ENCODE measurements at regions not wholly inside any gene's neighbourhood (a gene's known extent, or its start where the extent isn't known, plus 50 kb on each side); places are given as distances from the start of the nearest gene placed in this dataset.

- Histone ChIP-seq H3K4me1 (ENCODE audit: control insufficient read depth in 1 of 2, insufficient read depth in 2 of 2, low read depth in 1 of 2, low read length in 1 of 2) (no peaks in the 10 kb centered on the region; a peak in 1 of 4 replicates), H3K27ac (ENCODE audit: low read depth in 2 of 2, low read length in 1 of 2) (no peak overlapping the region), H3K9me2 (no peaks in the 10 kb centered on the region), H3K79me2 (ENCODE audit: insufficient read depth) (no peaks in the 10 kb centered on the region), H3K4me2 (no peak overlapping the region), H3K9ac (no peak overlapping the region), H3K27me3 (ENCODE audit: insufficient read depth) (no peaks in the 10 kb centered on the region), H3K36me3 (replicated peaks in 1 of 2; ENCODE audit: control insufficient read depth in 1 of 2, insufficient read depth in 2 of 2, low read length in 1 of 2) (no peaks in the 10 kb centered on the region), H4K20me1 (ENCODE audit: insufficient read depth) (no peaks in the 10 kb centered on the region), H2AFZ (ENCODE audit: low read depth) (no peak overlapping the region), H3K4me3 (ENCODE audit: low read depth in 2 of 2, low read length in 1 of 2) (no peak overlapping the region), H3K9me3 (no peaks in the 10 kb centered on the region), H3F3A (replicated peaks; ENCODE audit: insufficient read depth) (no peaks in the 10 kb centered on the region)
- CTCF ChIA-PET, result interaction anchor here (1.2 kb wide), 1 partner anchor 10 kb away, joined by 3 read pairs; no protein-coding TSS in a partner anchor
- TF ChIP-seq GATA2 (CRISPR knock-in tag; IDR thresholded peaks at IDR 0.05) (no peak), RCOR1 (IDR thresholded peaks at IDR 0.05; ENCODE audit: low read length) (no peak), ZBTB33 (IDR thresholded peaks at IDR 0.05; ENCODE audit: borderline replicate concordance, low read depth) (no peak), EP300 (IDR thresholded peaks at IDR 0.05; ENCODE audit: borderline replicate concordance in 1 of 2, low read depth in 1 of 2, low read length in 1 of 2) (no peak), SMC3 (IDR thresholded peaks at IDR 0.05; ENCODE audit: low read depth, low read length) (no peak), RAD21 (IDR thresholded peaks at IDR 0.05; ENCODE audit: low read length) (no peak), CHD2 (IDR thresholded peaks at IDR 0.05; ENCODE audit: low read length, partially characterized antibody) (no peak), SIN3A (IDR thresholded peaks at IDR 0.05; ENCODE audit: borderline replicate concordance, low read depth, low read length) (no peak), ELF1 (IDR thresholded peaks at IDR 0.05) (no peak), REST (IDR thresholded peaks at IDR 0.05; ENCODE audit: low read depth, low read length) (no peak), USF2 (IDR thresholded peaks at IDR 0.05; ENCODE audit: borderline replicate concordance, low read depth, low read length) (no peak), IRF3 (IDR thresholded peaks at IDR 0.05; ENCODE audit: low read depth, low read length) (no peak), MXI1 (IDR thresholded peaks at IDR 0.05; ENCODE audit: low read depth, low read length) (no peak), MEF2A (IDR thresholded peaks at IDR 0.05; ENCODE audit: borderline replicate concordance, low read depth) (no peak), FOXJ3 (CRISPR knock-in tag; IDR thresholded peaks at IDR 0.05) (no peak), MAX (IDR thresholded peaks at IDR 0.05; ENCODE audit: low read depth) (no peak)
- WGBS (ENCODE audit: low lambda C conversion rate), result 57% methylated on average over 7 of the region's 7 CpGs
- POLR2A ChIA-PET, result no interaction called here
- DNase-seq, result no peak
These were observed 116.3 kb upstream of the CXCR4 start for GRCh38 chr2:136234261-136234660.
